Left ventricle myocardium inferior (tissue), 1 donor: ENCODE measurements at regions not wholly inside any gene's neighbourhood (a gene's known extent, or its start where the extent isn't known, plus 50 kb on each side); places are given as distances from the start of the nearest gene placed in this dataset.

Source experiments
- DNase-seq: peaks from one replicate; pipeline ENCODE4 v3.0.0-alpha.2; 2020
- H3K27ac ChIP-seq: fragments of 200-600 bp; replicated peaks from 2 replicates; pipeline ENCODE4 v1.8.0; 2021
- H3K27me3 ChIP-seq: fragments of 200-600 bp; 2 replicates; pipeline ENCODE4 v1.8.0; 2021; ENCODE audit warnings: low read depth
- H3K36me3 ChIP-seq: fragments of 200-600 bp; 2 replicates; pipeline ENCODE4 v1.8.0; 2021
- H3K4me1 ChIP-seq: fragments of 200-600 bp; 2 replicates; pipeline ENCODE4 v1.8.0; 2021
- H3K4me3 ChIP-seq: fragments of 200-600 bp; 2 replicates; pipeline ENCODE4 v1.8.0; 2021; ENCODE audit warnings: mild to moderate bottlenecking, moderate library complexity
- H3K9me3 ChIP-seq: fragments of 200-600 bp; replicated peaks from 2 replicates; pipeline ENCODE4 v1.8.0; 2021
- intact Hi-C: fragments of 100-400 bp; cut with micrococcal nuclease; formaldehyde crosslinking; loops from one replicate; pipeline ENCODE4 v1.11.0; 2022
- TF ChIP-seq, protein P1 (sequence below): fragments of 200-600 bp; IDR thresholded peaks from 2 replicates; pipeline ENCODE4 v1.8.0; 2021; ENCODE audit warnings: antibody characterized with exemption, mild to moderate bottlenecking, borderline replicate concordance
- donor health status: DM: no; HTN: yes; CAD: no; lungs with severe emphysema.

DNA sequence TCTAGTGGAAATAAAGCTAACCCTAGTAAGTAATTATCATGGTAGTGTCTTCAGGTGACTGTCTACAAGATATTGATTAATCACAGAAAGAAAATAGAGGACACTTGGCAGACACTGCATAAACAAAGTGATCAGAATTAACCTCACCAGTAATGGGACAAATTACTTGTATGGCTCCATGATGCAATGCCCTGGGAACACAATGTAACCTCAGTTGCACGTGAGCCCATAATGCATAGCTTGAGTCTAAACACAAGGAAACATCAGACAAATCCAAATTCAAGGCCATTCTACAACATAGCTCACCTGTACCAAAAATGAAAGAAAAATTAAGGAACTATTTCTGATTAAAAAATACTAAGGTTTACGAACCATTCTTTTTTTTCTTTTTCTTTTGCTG, 92.4 kb upstream of the SSTR4 start:
- no peaks in the 10 kb centered on the region for H3K9me3 ChIP-seq
- TF ChIP-seq, protein P1, sequence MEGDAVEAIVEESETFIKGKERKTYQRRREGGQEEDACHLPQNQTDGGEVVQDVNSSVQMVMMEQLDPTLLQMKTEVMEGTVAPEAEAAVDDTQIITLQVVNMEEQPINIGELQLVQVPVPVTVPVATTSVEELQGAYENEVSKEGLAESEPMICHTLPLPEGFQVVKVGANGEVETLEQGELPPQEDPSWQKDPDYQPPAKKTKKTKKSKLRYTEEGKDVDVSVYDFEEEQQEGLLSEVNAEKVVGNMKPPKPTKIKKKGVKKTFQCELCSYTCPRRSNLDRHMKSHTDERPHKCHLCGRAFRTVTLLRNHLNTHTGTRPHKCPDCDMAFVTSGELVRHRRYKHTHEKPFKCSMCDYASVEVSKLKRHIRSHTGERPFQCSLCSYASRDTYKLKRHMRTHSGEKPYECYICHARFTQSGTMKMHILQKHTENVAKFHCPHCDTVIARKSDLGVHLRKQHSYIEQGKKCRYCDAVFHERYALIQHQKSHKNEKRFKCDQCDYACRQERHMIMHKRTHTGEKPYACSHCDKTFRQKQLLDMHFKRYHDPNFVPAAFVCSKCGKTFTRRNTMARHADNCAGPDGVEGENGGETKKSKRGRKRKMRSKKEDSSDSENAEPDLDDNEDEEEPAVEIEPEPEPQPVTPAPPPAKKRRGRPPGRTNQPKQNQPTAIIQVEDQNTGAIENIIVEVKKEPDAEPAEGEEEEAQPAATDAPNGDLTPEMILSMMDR: no peak
- H3K4me1 ChIP-seq: peaks cover 6% of the 10 kb centered on the region
- no peak for DNase-seq
- intact Hi-C loops: no loop called here
- H3K27me3 ChIP-seq: peaks cover 86% of the 10 kb centered on the region
- no peak overlapping the region for H3K4me3 ChIP-seq
- H3K36me3 ChIP-seq: no peaks in the 10 kb centered on the region
- no peak overlapping the region for H3K27ac ChIP-seq

DNA sequence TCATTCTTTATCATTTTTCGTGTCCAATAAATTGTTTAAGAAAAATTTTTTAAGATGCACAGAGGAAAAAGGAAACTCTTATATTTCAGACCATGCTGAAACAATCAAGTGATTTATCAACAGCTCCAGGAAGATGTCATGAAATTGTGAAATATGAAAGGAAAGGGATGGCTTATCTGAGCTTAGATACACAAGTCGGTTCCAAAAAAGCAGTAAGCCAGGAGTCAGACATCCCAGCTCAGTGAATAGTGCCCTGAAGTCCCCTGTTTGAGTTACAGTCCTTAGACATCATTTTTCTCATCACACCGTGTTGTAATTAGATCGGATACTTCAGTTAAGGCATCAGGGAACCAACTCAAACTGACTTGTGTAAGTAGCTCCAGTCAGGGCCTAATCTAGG, 91.0 kb upstream of the SSTR4 start:
- DNase-seq: no peak
- TF ChIP-seq, protein P1: no peak
- Histone ChIP-seq H3K9me3 (no peaks in the 10 kb centered on the region), H3K36me3 (no peaks in the 10 kb centered on the region), H3K27me3 (peaks cover 84% of the 10 kb centered on the region), H3K4me3 (no peak overlapping the region), H3K4me1 (peaks cover 6% of the 10 kb centered on the region), H3K27ac (no peak overlapping the region)
- intact Hi-C loops: no loop called here

DNA sequence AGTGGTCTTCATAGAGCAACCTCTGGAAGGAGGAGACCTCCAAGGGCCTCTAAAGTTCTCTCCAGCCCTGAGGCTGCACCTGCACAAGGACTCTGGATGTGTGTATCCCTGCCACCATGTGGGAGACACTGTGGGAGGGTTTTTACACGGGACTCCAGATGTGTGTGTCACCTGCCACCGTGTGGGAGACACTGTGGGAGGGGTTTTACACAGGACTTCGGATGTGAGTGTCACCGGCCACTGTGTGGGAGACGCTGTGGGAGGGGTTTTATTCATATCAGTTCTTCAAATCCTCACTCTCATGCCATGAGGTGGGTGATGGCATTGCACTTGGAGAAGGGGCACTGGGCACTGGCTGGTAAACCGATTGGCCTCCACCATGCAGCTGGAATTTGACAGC, 90.2 kb upstream of the SSTR4 start:
- intact Hi-C loops: no loop called here

DNA sequence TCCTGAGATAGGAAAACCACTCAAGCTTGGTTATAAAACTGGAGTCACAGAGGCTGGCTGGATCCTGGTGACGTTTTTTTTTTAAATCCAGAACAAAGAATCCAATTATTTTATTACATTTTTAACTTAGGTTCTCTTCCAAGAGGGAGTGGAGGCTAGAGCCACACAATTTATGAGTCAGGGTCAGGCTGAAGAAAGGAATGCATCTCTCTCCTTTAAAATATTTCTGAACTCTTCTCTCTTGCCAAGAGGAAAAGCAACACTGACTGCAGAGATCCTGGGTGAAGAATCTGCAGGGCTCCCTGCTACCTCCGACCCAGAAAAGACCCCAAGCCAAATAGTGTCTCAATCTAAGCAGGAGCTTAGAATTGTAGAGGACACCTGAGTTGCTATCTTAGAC, 88.5 kb upstream of the SSTR4 start:
- H3K27ac ChIP-seq: no peak overlapping the region
- TF ChIP-seq, protein P1: no peak

More for the DNA sequence above, 90.2 kb upstream of the SSTR4 start:
- no peak overlapping the region for H3K27ac ChIP-seq
- no peak for DNase-seq
- peaks cover 85% of the 10 kb centered on the region for H3K27me3 ChIP-seq
- peaks cover 6% of the 10 kb centered on the region for H3K4me1 ChIP-seq
- no peak overlapping the region for H3K4me3 ChIP-seq
- H3K9me3 ChIP-seq: no peaks in the 10 kb centered on the region
- no peaks in the 10 kb centered on the region for H3K36me3 ChIP-seq
- TF ChIP-seq, protein P1: no peak

DNA sequence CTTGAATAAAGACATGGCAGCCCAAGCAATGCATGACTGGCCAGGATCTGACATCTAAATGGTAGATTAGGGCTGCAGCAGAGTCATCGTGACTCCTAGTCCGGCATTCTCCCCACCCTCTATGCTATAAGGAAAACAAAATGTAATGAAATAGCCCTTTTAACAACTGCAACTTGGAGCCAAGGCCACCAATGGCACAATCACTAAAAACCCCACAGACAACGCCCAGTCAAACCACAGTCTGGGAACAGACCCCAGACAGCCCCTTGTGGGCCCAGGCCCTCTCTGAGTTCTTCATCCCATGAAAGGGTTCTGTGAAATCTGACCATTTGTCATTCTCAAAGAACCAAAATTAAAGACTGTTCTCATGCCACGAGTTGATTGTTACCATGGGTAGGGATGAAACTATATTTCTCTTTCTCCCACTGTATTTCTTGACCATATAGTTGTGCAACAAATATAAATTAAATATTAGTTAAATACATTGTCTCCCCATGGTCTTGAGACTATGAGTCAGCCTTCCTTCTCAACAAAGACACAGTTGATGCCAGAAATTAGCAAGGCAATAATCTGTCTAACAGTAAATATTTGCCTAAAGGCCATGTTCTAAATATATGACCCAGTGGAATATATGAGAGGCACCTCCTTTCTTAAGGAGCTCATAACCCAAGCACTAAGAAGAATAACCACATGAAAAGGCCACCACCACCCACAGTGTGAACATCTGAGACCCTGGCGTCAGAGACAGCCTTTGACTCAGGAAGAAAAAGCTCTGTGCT, 85.6 kb upstream of the SSTR4 start:
- Histone ChIP-seq H3K4me3 (no peak overlapping the region), H3K4me1 (no peaks in the 10 kb centered on the region), H3K27ac (no peak overlapping the region), H3K36me3 (no peaks in the 10 kb centered on the region), H3K9me3 (no peaks in the 10 kb centered on the region), H3K27me3 (peaks cover 84% of the 10 kb centered on the region)
- no peak for DNase-seq
- intact Hi-C loops: no loop called here
- TF ChIP-seq, protein P1: no peak

More for the DNA sequence above, 88.5 kb upstream of the SSTR4 start:
- DNase-seq: no peak
- Histone ChIP-seq H3K4me1 (no peaks in the 10 kb centered on the region), H3K4me3 (no peak overlapping the region), H3K9me3 (no peaks in the 10 kb centered on the region), H3K36me3 (no peaks in the 10 kb centered on the region), H3K27me3 (peaks cover 85% of the 10 kb centered on the region)
- intact Hi-C loops: no loop called here
